HuH-7 (cell line): ENCODE measurements at regions not wholly inside any gene's neighbourhood (a gene's known extent, or its start where the extent isn't known, plus 50 kb on each side); places are given as distances from the start of the nearest gene placed in this dataset.

Source experiments
- DNase-seq: peaks from one replicate; pipeline ENCODE4 v3.0.0; 2011; ENCODE audit warnings: low spot score

- DNase-seq = no peak
These were observed 185.9 kb downstream of the TRIM27 start for GRCh38 chr6:28737750-28738395.

- DNase-seq = no peak
These were observed 185.4 kb downstream of the TRIM27 start for GRCh38 chr6:28738396-28738765.

- DNase-seq = no peak
These were observed 182.4 kb downstream of the TRIM27 start for GRCh38 chr6:28741363-28741762.

GRCh38 chr6:28742668-28743270 lies 181.0 kb downstream of the TRIM27 start:
- no peak for DNase-seq

- no peak for DNase-seq
These were observed 180.5 kb downstream of the TRIM27 start for GRCh38 chr6:28743271-28743789.

GRCh38 chr6:28747083-28747630 lies 176.6 kb downstream of the TRIM27 start:
- no peak for DNase-seq

GRCh38 chr6:28747631-28748157 lies 176.1 kb downstream of the TRIM27 start:
- DNase-seq = no peak

- no peak for DNase-seq
These were observed 175.6 kb downstream of the TRIM27 start for GRCh38 chr6:28748192-28748591.

- DNase-seq = no peak
These were observed 172.8 kb downstream of the TRIM27 start for GRCh38 chr6:28750926-28751458.

- no peak for DNase-seq
These were observed 172.3 kb downstream of the TRIM27 start for GRCh38 chr6:28751514-28751913.

GRCh38 chr6:28751963-28752350 lies 171.8 kb downstream of the TRIM27 start:
- DNase-seq = no peak

- no peak for DNase-seq
These were observed 166.2 kb downstream of the TRIM27 start for GRCh38 chr6:28757429-28758045.

GRCh38 chr6:28758046-28758817 lies 165.6 kb downstream of the TRIM27 start:
- no peak for DNase-seq

GRCh38 chr6:28758818-28759235 lies 165.0 kb downstream of the TRIM27 start:
- DNase-seq = no peak

- no peak for DNase-seq
These were observed 159.6 kb downstream of the TRIM27 start for GRCh38 chr6:28764014-28764723.

- no peak for DNase-seq
These were observed 159.0 kb downstream of the TRIM27 start for GRCh38 chr6:28764761-28765282.

- DNase-seq = no peak
These were observed 157.8 kb downstream of the TRIM27 start for GRCh38 chr6:28765978-28766351.

GRCh38 chr6:28766426-28766825 lies 157.4 kb downstream of the TRIM27 start:
- no peak for DNase-seq

- no peak for DNase-seq
These were observed 156.7 kb downstream of the TRIM27 start for GRCh38 chr6:28767133-28767532.

GRCh38 chr6:28767691-28768090 lies 156.1 kb downstream of the TRIM27 start:
- DNase-seq = no peak
